Suprapubic skin (tissue), 4 donors: ENCODE measurements at regions not wholly inside any gene's neighbourhood (a gene's known extent, or its start where the extent isn't known, plus 50 kb on each side); places are given as distances from the start of the nearest gene placed in this dataset.

Experiments
- DNase-seq, 2 donors: peaks; one replicate each; pipeline ENCODE4 v3.0.0-alpha.2; 2019; ENCODE audit warnings: low spot score in 2 of 2
- H3K27ac ChIP-seq: fragments of 200-600 bp; sonication (generic); one replicate; pipeline ENCODE4 v1.5.1; 2019
- H3K27me3 ChIP-seq: fragments of 200-600 bp; sonication (generic); one replicate; pipeline ENCODE4 v1.5.1; 2019
- H3K36me3 ChIP-seq: fragments of 200-600 bp; sonication (generic); one replicate; pipeline ENCODE4 v1.5.1; 2019
- H3K4me1 ChIP-seq: fragments of 200-600 bp; sonication (generic); one replicate; pipeline ENCODE4 v1.5.1; 2019
- H3K4me3 ChIP-seq: fragments of 200-600 bp; sonication (generic); one replicate; pipeline ENCODE4 v1.5.1; 2019; ENCODE audit warnings: mild to moderate bottlenecking
- H3K9me3 ChIP-seq: fragments of 200-600 bp; sonication (generic); one replicate; pipeline ENCODE4 v1.5.1; 2019
- CTCF ChIP-seq, 2 donors: fragments of 200-600 bp in 1 of 2; fragments of 450-650 bp in 1 of 2; sonication (generic) in 1 of 2; IDR thresholded peaks; one replicate each; pipeline ENCODE4 v1.5.1; 2016 to 2019; ENCODE audit warnings: antibody characterized with exemption in 2 of 2, mild to moderate bottlenecking in 1 of 2, moderate library complexity in 1 of 2
- EP300 ChIP-seq: sonication (generic); formaldehyde crosslinking; IDR thresholded peaks from one replicate; pipeline ENCODE4 v1.6.1; 2017; ENCODE audit warnings: antibody characterized with exemption
- POLR2A ChIP-seq, 2 donors: fragments of 450-650 bp; IDR thresholded peaks; one replicate each; pipeline ENCODE4 v1.6.1; 2017; ENCODE audit warnings: antibody characterized with exemption in 2 of 2, mild to moderate bottlenecking in 2 of 2, moderate library complexity in 2 of 2
- POLR2AphosphoS5 ChIP-seq, 3 donors: sonication (generic); formaldehyde crosslinking; IDR thresholded peaks; one replicate each; pipeline ENCODE4 v1.6.1; 2017; ENCODE audit warnings: antibody characterized with exemption in 3 of 3
- WGBS: methylation state at CpG from one replicate; pipeline ENCODE4 v1.1.5; 2018; 5-methylcytosine and 5-hydroxymethylcytosine counted together

DNA sequence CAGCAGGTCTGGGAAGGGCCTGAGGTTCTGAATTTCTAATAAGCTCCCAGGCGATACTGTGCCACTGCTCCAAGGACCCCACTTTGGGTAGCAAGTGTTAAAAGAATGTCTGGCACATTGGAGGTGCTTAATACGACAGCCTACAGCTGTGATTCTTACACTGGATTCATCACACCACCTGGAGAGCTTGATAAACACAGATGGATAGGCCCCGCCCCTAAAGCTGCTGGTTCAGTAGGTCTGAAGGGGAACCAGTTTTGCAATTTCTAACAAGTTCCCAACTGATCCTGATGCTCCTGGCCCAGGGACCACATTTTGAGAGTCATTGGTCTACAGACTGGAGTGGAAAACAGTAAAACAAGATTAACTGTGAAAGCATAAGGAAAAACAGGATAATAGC is 124.8 kb upstream of the ST8SIA2 start:
- no peaks in the 10 kb centered on the region for H3K36me3 ChIP-seq
- 87% methylated on average over 3 of the region's 3 CpGs for WGBS
- H3K4me1 ChIP-seq: no peaks in the 10 kb centered on the region
- DNase-seq: no peak
- peaks cover 10% of the 10 kb centered on the region for H3K27me3 ChIP-seq
- no peak overlapping the region for H3K4me3 ChIP-seq
- no peak overlapping the region for H3K27ac ChIP-seq
- TF ChIP-seq EP300 (no peak), CTCF (IDR thresholded peaks at IDR 0.05) (no peak), POLR2AphosphoS5 (IDR thresholded peaks at IDR 0.05) (no peak), POLR2A (IDR thresholded peaks at IDR 0.05) (no peak)
- no peaks in the 10 kb centered on the region for H3K9me3 ChIP-seq

DNA sequence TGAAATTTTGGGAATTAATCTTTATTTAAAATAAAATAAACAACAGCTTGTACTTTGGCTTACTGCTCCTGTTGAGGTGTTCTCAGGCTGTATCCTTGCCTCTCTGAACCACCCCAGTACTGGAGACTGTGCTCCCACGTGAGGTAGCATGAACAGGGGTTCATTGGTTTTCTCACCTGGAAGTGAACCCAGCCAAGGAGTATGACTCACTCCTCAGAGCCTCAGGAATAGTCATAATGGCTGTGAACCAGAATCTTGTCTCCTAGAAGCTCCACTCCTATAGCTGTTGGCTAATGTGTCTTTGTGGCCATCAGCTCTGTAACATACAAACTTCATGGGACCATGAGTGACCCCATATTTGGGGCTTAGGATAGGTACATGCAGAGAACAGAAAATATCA is 122.5 kb upstream of the ST8SIA2 start:
- no peaks in the 10 kb centered on the region for H3K9me3 ChIP-seq
- 40% methylated on average over 1 of the region's 1 CpG for WGBS
- peaks cover 5% of the 10 kb centered on the region for H3K27me3 ChIP-seq
- TF ChIP-seq EP300 (no peak), CTCF (IDR thresholded peaks at IDR 0.05) (no peak), POLR2AphosphoS5 (IDR thresholded peaks at IDR 0.05) (no peak), POLR2A (IDR thresholded peaks at IDR 0.05) (no peak)
- no peaks in the 10 kb centered on the region for H3K36me3 ChIP-seq
- H3K4me3 ChIP-seq: no peak overlapping the region
- no peaks in the 10 kb centered on the region for H3K4me1 ChIP-seq
- no peak for DNase-seq
- no peak overlapping the region for H3K27ac ChIP-seq

GRCh38 chr15:92272106-92272505 is 121.6 kb upstream of the ST8SIA2 start:
- TF ChIP-seq CTCF (IDR thresholded peaks at IDR 0.05) (no peak), POLR2AphosphoS5 (IDR thresholded peaks at IDR 0.05) (no peak), EP300 (no peak), POLR2A (IDR thresholded peaks at IDR 0.05) (no peak)
- no peak overlapping the region for H3K27ac ChIP-seq
- H3K4me3 ChIP-seq: no peak overlapping the region
- no peaks in the 10 kb centered on the region for H3K36me3 ChIP-seq
- no peaks in the 10 kb centered on the region for H3K4me1 ChIP-seq
- peaks cover 2% of the 10 kb centered on the region for H3K27me3 ChIP-seq
- no peaks in the 10 kb centered on the region for H3K9me3 ChIP-seq
- 85% methylated on average over 1 of the region's 1 CpG for WGBS
- DNase-seq: no peak

DNA sequence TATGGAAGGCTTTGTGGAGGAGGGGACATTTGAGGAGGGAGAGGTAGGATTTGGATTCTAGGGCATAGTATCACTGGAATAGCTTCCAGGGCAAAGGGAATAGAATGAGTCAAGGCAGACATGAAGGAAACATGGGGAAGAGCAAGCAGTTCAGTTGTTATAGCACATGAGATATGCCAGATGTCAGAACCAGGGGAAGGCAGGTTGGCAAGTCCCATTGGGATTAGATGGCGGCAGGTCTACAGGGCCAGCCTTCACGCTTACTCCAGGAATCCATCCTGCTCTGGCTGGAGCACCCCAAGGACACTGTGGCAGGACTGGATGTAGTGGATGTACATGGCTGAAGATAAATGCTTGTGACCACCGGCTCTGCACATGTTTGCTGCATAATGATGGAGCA is 120.4 kb upstream of the ST8SIA2 start:
- H3K27me3 ChIP-seq: peaks cover 2% of the 10 kb centered on the region
- H3K4me1 ChIP-seq: no peaks in the 10 kb centered on the region
- TF ChIP-seq CTCF (IDR thresholded peaks at IDR 0.05) (no peak), POLR2AphosphoS5 (IDR thresholded peaks at IDR 0.05) (no peak), POLR2A (IDR thresholded peaks at IDR 0.05) (no peak), EP300 (no peak)
- no peaks in the 10 kb centered on the region for H3K9me3 ChIP-seq
- no peak overlapping the region for H3K27ac ChIP-seq
- 63% methylated on average over 2 of the region's 3 CpGs for WGBS
- no peak for DNase-seq
- no peak overlapping the region for H3K4me3 ChIP-seq
- H3K36me3 ChIP-seq: no peaks in the 10 kb centered on the region

DNA sequence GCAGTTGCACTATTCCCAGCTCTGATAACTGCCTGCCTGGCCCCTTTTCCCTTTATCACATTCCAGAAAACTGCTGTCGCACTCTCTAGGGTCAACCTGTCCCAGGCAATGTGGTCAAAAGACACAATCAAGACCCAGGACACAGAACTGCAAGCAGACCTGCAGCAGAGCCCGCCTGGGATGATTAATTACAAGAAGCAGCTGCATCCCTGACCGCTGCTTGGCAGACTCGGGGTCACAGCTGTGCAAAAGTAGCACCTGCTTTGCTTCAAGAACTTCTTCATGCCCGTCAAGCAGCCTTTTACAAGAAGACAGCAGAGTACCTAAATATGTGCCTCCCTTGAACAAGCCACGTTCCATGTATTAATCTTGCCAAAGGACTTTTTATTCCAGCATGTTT is 120.0 kb upstream of the ST8SIA2 start:
- DNase-seq: no peak
- no peaks in the 10 kb centered on the region for H3K4me1 ChIP-seq
- no peaks in the 10 kb centered on the region for H3K36me3 ChIP-seq
- no peaks in the 10 kb centered on the region for H3K9me3 ChIP-seq
- no peak overlapping the region for H3K27ac ChIP-seq
- TF ChIP-seq POLR2AphosphoS5 (IDR thresholded peaks at IDR 0.05): no peak
- no peak for TF ChIP-seq POLR2A (IDR thresholded peaks at IDR 0.05)
- no peak for TF ChIP-seq EP300
- TF ChIP-seq CTCF (IDR thresholded peaks at IDR 0.05): no peak
- WGBS: 55% methylated on average over 6 of the region's 6 CpGs
- peaks cover 2% of the 10 kb centered on the region for H3K27me3 ChIP-seq
- no peak overlapping the region for H3K4me3 ChIP-seq
